GM15510 (cell line): ENCODE measurements at regions not wholly inside any gene's neighbourhood (a gene's known extent, or its start where the extent isn't known, plus 50 kb on each side); places are given as distances from the start of the nearest gene placed in this dataset.

ENCODE experiments used
- POLR2A ChIP-seq: IDR thresholded peaks from 3 replicates; pipeline ENCODE4 v1.6.1; 2011; ENCODE audit warnings: borderline replicate concordance; ENCODE audit not compliant: insufficient read length; ENCODE audit errors: extremely low read depth

DNA sequence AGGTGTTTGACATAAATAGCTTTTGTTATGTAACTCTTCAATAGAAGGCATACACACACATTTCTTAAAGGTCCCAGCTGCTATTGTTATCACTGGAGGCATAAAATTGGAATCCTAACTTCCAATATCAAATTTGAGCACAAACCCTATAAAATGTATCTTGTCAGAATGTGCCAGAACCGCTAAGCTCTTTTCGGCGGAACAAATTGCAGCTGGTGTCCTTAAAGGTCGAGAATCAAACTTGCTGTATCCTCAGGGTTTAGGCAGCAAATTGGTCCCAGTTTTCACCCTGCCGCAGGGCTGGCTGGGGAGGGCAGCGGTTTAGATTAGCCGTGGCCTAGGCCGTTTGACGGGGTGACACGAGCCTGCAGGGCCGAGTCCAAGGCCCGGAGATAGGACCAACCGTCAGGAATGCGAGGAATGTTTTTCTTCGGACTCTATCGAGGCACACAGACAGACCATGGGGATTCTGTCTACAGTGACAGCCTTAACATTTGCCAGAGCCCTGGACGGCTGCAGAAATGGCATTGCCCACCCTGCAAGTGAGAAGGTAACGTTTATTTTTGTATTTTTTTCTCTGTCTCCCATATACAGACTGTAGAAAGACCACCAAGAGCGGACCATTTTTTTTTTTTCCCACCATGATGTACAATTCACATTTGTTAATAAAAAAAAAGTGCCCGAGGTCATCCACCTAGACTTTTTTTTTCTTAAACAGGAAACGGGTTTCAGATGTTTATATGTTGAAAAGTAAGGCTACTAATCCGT lies 297.1 kb downstream of the IRF8 start:
- no peak for TF ChIP-seq POLR2A

DNA sequence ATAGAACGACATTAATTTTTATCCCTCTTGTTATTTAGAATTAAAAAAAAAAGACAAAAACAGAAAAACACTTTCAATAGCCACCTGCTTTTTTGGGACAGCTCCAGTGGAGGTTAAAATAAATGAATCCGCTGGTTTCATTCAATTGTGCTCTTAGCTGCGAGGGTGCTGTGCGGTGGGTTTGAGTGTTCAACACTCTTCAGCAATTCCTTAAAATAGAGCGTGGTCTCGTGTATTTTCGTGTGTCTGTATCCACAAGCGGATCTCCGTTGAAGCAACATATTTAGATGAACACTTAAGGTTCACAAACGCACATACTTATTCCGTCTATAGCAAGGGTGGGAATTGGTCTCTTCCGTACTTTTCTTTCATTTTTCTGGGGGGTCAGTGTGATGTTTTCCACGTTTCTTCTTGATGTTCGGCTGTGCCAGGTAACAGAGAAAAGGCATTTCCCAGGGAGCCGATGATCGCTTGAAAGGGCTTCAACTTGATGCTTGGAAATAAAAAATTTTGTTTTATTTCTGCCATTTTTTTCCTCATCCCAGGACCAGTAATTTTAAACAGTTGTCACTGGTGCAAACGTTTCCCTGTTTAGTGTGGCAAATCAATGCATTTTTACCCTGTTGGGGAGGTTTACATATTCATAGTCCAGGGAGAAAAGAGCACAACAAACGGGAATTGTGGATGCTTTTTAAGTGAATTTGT lies 297.9 kb downstream of the IRF8 start:
- no peak for TF ChIP-seq POLR2A

DNA sequence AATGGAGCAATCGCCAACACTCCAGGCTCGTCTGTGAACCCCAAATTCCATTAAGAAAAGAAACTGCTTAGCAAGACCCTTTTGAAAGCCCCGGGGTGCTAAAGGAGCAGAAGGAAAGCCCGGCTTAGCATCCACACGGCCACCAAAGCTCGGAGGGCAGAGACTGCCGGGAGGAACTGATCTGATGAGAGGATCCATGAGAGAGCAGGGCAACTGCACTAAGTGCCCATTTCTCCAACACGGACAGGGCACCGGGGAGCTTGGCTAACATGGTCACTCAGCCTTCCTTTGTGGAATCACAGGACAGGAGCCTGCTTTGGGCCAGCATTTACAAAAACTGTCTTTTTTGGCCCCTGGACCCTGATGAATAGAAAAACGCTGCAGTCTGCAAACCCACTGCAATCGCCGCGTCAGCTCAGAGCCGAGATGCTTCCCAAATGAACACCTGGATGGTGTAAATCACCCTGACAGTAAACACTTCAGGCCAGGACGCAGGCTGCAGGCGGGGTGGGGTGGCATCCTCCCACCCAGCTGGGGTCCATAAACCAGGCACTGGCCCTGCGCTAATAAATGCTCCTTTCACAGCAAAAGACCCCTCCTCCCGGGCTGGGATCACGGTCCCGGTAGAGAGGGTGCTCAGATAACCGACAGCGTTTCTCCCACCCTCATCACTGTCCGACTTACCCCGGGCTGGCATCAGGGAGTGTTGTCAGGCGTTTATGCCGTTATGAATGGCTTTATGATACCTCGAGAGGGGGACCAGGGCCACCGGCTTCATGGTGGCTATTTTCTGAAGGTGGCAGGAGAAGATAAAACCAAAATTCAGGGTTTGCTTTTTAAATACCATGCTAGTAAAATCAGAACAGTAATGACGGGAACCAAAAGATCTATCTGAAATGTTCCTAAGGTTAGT lies 299.5 kb downstream of the IRF8 start:
- no peak for TF ChIP-seq POLR2A

DNA sequence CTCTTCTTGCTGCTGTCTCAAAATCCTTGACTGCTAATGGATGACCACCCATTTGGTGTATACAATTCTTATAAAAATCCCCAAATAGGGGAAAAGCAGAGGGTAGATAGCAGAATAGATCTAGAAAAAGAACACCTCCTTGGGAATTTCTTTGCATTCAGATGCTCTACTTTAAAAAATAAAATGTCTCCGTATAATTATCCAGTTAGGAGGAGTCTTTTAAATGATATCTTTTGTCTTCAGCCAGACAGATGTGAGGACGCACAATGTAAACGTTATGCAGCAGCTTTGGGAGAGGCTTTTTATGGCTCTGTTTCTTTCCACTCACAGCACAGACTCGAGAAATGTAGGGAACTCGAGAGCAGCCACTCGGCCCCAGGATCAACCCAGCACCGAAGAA lies 300.2 kb downstream of the IRF8 start:
- no peak for TF ChIP-seq POLR2A

DNA sequence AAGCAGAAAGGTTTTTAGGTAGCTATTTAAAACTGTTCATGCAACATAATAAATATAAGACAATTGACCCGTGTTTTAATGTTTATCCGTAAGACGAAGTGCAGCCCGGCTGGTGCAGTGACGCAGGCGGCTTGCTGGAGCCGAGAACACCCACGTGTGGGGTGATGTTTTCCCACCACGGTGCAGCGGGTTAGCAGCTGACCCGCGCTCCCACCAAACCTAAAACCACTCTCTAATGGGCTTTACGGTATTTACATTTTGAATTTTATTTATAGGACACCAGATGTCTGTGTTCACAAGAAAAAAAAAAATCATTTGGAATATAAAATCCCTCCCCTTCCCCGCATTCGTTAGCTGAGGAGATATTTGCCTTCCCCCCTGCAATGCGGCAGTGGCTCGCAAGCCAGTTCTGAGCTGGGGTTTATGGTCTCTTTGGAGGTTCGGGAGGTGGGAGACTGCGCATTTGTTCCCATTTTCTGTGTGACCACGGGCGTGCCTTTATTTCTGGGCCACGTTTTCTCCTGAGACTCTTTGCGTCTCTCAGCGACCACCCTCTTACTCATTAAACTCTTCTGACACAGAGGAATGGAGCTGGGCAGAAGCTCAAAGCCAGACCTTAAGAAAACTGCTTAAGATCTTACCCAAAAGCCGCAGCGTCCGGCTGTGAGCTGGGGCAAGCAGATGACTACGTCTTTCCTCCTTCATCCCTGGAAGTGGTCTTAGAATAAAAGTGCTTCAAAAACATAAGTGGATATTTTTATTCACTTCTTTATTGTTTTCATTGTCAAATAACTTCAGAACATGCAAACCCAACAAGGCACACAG lies 301.1 kb downstream of the IRF8 start:
- TF ChIP-seq POLR2A, result no peak

DNA sequence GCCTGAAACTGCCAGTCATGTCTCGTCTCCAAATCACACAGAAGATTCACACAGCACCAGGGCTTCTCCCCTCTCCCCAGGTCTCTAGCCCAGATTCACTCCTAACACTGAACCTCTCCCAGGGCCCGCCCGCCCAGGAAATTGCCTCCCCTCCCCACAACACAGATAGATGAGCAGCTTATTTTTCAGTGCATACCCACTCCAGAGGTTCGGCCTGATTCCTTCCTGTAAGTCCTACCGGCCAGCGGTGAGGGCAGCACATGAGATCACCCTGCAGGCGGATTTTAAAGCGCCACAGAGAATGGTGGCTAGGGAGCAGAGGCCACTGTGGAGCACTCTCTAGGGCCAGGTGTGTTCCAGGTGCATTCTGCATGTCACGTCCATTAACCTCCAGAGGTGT lies 301.8 kb downstream of the IRF8 start:
- TF ChIP-seq POLR2A, result no peak

DNA sequence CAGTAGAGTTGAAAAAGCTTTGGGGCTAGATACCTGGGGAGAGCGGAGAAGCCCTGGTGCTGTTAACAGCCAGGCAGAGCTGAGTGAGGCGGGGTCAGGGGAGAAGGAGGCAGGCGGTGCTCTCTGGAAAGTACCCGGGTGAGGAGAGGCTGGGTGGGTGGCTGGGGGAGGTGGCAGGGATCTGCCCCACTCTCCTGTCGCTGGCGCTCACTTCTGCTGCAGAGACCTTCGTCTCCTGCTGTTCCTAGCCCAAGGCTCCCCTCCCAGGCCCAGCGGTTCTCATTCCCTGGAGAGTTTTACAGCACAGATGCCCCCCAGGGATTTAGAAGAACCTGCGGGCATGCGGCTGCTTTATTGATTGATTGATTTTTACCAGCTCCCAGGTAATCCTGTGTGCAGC lies 302.8 kb downstream of the IRF8 start:
- no peak for TF ChIP-seq POLR2A

DNA sequence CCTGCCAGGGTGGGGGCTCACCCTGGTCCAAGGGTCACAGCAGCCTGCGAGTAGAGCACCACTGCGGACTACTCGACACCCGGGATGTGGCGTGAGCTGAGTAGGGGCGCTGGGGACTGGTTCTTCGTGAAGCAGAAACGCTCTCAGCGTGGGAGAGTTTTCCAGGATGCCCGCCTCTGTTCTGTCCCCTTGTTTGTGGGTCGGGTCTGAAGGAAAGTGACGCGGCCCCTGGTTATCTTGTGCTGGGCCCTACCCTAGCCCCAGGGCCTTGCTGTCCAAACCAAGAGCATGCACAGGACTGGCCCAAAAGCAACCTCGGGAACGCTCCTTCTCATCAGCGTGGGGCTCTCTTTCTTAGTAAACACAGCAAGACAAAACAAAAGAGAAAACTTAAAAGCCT lies 303.3 kb downstream of the IRF8 start:
- no peak for TF ChIP-seq POLR2A

DNA sequence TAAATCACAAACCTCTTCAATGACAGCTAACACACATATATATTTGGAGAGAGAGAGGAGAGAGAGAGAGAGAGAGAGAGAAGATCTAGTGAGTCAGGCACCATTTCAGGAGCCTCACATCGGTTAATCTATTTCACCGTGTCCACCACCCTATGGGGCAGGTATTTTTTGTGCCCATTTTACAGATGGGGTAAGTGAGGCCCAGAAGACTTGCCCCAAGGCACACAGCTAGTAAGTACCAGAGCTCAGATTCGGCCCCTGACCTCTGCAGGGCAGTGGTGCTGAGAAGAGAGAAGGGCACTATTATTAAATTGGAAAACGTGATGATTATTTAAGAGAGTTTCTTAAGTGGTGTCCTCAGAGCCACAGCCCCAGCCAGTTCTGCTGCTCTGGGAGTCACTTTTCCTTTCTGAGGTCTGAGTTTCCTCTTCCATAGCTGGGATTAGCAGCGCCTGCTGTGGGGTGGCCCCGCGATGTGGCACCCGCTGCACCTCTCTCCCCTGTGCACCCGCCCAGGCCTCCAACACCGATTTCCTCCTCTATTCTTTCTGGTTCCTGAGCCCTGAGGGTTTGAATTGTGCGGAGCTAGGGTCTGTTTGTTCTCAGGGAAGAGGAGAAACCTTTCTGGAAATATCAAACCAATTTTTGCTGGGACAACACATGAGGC lies 303.9 kb downstream of the IRF8 start:
- no peak for TF ChIP-seq POLR2A

DNA sequence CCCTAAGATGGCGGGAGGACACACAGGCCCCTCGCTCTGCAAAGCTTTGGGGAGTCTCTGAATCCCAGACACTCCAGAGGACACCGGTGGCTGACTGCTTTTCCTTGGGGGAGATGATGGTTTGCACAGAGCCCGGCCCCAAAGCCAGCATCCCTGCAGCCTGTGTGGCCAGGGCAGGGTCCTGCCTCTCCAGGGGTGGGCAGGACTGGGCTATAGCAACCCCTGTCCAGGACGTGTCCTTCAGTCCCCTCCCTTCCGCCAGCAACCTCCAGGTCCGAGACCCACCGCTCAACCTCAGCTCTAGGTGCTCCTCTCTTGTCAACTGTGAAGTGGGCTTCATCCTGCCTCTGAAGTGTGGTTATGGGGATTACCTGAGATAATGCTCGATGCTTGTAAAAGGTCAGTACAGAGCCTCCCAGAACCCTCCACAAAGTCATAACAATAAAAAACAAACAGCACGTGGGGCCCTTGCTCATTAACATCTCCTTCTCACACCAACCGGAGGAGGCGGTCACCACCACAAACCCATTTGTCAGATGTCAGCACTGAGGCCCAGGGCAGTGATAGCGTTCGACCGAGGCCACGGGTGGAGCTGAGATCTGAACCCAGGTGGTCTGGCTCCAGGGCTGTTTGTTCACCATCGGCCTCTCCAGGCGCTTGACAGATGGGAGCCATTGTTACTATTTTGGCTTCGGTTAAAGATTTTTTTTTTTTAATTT lies 304.8 kb downstream of the IRF8 start:
- no peak for TF ChIP-seq POLR2A

DNA sequence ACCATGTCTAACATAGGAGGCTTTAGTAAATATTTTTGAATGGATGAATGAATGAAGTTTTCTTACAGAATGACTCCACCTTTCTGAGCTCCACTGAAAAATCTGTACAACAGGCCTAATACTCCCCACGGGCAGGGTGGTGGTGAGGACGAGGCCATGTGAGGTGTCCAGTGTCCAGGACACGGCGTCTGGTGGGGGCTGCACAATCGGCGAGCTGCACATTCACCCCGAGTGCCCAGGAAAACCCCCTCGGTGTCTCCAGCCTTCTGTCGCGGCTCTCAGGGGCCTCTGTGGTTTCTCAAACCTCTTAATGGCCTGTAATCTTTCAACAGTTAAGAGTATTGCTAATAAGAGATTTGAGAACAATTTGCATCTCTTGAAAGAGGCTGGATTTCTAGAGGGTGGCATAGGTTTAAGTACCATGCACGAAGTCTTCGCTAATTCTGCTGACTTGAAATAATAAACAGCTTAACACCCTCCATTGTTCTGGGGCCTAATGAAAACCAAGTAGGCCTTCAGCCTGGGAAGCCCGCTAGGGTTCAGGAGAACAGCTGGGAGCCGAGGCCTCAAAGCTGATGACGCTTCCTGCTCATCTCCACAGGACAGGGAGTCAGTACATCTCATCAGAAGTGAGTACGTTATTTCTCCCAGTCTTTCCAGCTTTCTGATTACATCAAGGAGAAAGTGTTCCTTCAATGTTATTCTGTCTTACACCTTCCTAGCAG lies 304.6 kb upstream of the FOXF1 start:
- TF ChIP-seq POLR2A, result no peak

DNA sequence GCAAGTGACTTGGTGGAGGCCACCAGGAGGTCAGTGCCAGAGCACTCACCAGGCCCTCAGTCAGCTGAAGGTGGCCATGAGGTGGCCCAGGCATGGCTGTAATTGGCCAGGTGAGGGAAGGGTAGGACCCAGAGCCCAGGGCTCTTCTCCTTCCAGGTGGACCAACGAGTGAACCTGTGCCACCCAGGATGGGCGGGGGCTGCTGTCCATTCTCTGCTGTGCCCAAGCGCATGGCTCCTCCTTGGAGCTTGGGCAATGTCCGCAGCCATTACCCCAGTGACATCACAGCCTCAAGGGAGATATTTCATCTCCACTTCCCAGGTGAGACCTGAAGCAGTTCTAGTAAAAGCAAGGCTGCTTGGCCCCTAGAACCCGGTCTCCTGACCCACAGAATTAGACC lies 303.0 kb upstream of the FOXF1 start:
- no peak for TF ChIP-seq POLR2A

DNA sequence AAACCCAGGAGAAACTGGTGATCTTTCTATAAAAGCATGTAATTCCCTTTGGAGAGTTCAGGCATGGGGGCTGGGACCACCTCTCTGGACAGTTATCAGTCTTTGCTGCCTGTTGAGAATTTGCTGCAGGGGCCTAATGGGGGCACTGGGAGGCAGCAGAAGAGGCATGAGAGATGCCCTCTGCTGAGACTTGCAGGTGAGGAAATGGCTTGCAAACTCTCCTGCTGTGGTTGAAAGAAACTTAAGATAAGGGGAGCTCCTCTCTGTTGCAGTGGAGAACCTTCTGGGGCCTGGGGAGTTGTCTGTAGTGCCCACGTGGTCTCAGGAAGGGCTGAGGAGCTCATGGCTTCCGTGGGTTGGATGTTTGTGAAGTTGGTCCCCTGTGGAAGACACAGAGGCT lies 301.1 kb upstream of the FOXF1 start:
- no peak for TF ChIP-seq POLR2A

DNA sequence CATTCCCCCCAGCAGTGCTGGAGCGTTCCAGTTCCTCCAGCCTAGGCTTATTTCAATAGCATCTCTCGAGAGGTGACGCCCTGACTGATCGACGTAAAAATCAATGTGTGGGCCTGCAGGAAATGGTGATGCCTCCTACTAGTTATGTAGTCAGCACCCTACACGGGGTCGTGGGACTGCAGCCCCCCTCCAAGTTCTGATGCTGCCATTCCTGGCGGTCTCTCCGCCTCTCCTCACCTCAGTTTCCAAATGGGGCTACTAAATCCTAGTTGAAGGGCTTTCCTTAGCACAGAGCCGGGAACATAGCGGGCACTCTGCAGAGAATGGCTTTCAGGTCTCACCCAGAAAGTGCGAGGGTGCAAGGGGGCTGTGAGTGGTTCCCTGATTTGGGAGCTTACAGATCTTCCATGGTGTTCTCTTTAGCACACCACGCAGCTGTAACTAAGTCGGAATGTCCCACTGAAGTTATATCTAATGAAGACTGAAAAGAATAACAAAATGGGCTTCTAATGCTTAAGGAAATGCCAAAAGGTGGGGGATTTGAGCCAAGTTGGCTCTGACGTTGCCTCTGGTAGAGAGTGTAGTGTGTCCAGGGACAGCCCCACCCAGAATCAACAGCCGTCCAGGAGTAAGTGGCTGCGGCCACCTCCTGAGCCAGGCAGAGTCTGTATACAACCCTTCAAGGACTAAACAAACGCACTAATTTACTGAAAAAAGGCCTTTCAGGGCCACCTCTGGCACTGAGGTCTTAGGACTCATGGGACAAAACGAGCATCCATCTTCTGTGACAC lies 299.7 kb upstream of the FOXF1 start:
- no peak for TF ChIP-seq POLR2A
